Mucosa of descending colon (tissue), 3 donors: ENCODE measurements at regions not wholly inside any gene's neighbourhood (a gene's known extent, or its start where the extent isn't known, plus 50 kb on each side); places are given as distances from the start of the nearest gene placed in this dataset.

ENCODE experiments used
- ATAC-seq: fragments of 200-7000 bp; cut with Tn5 transposase; one replicate; pipeline ENCODE4 v1.9.1; 2020; ENCODE audit warnings: mild to moderate bottlenecking, moderate library complexity
- DNase-seq, 3 donors: peaks; one replicate each; pipeline ENCODE4 v3.0.0-alpha.2; 2020
- H3K36me3 ChIP-seq: fragments of 200-600 bp; one replicate; pipeline ENCODE4 v1.8.0; 2021; ENCODE audit warnings: low read depth, mild to moderate bottlenecking
- H3K4me1 ChIP-seq: fragments of 200-600 bp; one replicate; pipeline ENCODE4 v1.8.0; 2021; ENCODE audit warnings: low read depth, mild to moderate bottlenecking
- H3K4me3 ChIP-seq: fragments of 200-600 bp; one replicate; pipeline ENCODE4 v1.8.0; 2021; ENCODE audit warnings: mild to moderate bottlenecking
- H3K9me3 ChIP-seq: fragments of 200-600 bp; one replicate; pipeline ENCODE4 v1.8.0; 2021; ENCODE audit warnings: mild to moderate bottlenecking
- intact Hi-C, 2 donors: fragments of 100-400 bp; cut with DNase I in 1 of 2; cut with micrococcal nuclease in 1 of 2; formaldehyde crosslinking; loops; one replicate each; pipeline versions ENCODE4 v1.11.0 to v1.11.1; 2022; cut with DNase I, micrococcal nuclease
- TF ChIP-seq, protein P1 (sequence below): fragments of 200-600 bp; IDR thresholded peaks from one replicate; pipeline ENCODE4 v1.8.0; 2022; ENCODE audit warnings: antibody characterized with exemption, mild to moderate bottlenecking
- donor health status: DM: no; HTN: no; CAD: no; lungs with moderate emphysema.
- donor health status: DM: no; HTN: no; CAD: no.
- donor health status: DM: no; HTN: yes; CAD: no.

DNA sequence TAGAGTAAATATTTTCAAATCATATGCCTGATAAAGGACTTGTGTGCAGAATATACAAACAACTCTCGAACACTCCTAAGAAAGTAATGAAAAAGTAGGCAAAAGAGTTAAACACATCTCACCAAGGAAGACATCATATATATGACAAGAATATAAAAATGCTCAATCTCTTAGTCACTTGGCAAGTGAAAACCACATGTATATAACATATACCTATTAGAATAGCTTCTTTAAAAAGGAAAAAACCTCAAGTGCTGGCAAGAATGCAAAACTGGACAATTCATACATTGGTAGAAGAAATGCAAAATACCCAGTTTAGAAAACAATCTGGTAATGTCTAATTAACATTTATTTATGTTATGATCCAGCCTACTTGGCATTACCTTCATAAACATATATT, 146.6 kb upstream of the DGKB start:
- Histone ChIP-seq H3K4me1 (no peaks in the 10 kb centered on the region), H3K9me3 (no peaks in the 10 kb centered on the region), H3K36me3 (no peaks in the 10 kb centered on the region), H3K4me3 (no peak overlapping the region)
- ATAC-seq: no peak
- intact Hi-C loops: no loop called here
- TF ChIP-seq, protein P1, sequence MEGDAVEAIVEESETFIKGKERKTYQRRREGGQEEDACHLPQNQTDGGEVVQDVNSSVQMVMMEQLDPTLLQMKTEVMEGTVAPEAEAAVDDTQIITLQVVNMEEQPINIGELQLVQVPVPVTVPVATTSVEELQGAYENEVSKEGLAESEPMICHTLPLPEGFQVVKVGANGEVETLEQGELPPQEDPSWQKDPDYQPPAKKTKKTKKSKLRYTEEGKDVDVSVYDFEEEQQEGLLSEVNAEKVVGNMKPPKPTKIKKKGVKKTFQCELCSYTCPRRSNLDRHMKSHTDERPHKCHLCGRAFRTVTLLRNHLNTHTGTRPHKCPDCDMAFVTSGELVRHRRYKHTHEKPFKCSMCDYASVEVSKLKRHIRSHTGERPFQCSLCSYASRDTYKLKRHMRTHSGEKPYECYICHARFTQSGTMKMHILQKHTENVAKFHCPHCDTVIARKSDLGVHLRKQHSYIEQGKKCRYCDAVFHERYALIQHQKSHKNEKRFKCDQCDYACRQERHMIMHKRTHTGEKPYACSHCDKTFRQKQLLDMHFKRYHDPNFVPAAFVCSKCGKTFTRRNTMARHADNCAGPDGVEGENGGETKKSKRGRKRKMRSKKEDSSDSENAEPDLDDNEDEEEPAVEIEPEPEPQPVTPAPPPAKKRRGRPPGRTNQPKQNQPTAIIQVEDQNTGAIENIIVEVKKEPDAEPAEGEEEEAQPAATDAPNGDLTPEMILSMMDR: no peak
- no peak for DNase-seq

DNA sequence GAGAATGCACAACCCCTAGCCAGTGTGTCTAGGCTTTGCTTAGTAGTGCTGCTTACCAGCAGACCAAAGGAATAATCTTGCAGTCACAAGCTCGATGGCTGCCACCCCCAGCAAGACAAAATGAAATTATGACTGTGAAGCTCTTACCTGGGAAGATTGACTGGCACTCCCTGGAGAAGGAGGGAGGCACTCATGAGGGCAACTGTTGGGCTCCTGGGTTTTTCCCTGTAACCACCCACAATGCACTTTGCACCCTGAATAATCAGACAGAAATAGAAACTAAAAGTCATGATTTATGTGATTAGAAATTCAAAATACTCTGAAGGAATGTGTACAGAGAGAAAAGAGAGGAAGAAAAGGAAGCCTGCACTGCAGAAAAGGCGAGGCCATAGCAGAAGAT, 144.3 kb upstream of the DGKB start:
- no peaks in the 10 kb centered on the region for H3K9me3 ChIP-seq
- H3K4me3 ChIP-seq: no peak overlapping the region
- TF ChIP-seq, protein P1: no peak
- peak; percentile 63 for ATAC-seq
- intact Hi-C loops: no loop called here
- H3K36me3 ChIP-seq: no peaks in the 10 kb centered on the region
- no peaks in the 10 kb centered on the region for H3K4me1 ChIP-seq
- DNase-seq: no peak

DNA sequence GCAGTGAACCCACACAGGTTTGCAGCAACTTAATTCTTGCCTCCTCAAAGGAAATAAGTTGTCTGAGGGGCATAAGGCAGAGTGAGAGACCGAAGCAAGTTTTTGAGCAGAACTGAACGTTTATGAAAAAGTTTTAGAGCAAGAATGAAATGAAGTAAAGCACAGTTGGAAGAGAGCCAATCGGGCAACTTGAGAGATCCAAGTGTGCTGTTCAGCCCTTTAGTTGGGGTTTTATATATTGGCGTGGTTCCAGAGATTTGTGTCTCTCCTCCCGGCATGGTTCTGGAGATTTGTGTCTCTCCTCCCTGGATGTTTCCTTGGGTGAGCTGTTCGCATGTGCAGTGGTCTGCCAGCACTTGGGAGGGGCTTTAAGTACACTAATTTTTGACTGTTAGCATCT, 141.4 kb upstream of the DGKB start:
- no peaks in the 10 kb centered on the region for H3K4me1 ChIP-seq
- ATAC-seq (no peak), DNase-seq (no peak)
- H3K36me3 ChIP-seq: no peaks in the 10 kb centered on the region
- no peaks in the 10 kb centered on the region for H3K9me3 ChIP-seq
- TF ChIP-seq, protein P1: no peak
- H3K4me3 ChIP-seq: no peak overlapping the region
- intact Hi-C loops: no loop called here

- no peaks in the 10 kb centered on the region for H3K36me3 ChIP-seq
- TF ChIP-seq, protein P1: no peak
- H3K4me1 ChIP-seq: no peaks in the 10 kb centered on the region
- H3K4me3 ChIP-seq: no peak overlapping the region
- DNase-seq: no peak
- no peaks in the 10 kb centered on the region for H3K9me3 ChIP-seq
- intact Hi-C loops: no loop called here
- ATAC-seq: no peak
These were observed 139.9 kb upstream of the DGKB start for GRCh38 chr7:15042285-15043065.

- H3K36me3 ChIP-seq: no peaks in the 10 kb centered on the region
- H3K4me3 ChIP-seq: no peak overlapping the region
- no peaks in the 10 kb centered on the region for H3K4me1 ChIP-seq
- TF ChIP-seq, protein P1: no peak
- intact Hi-C loops: no loop called here
- DNase-seq: no peak
- no peak for ATAC-seq
- H3K9me3 ChIP-seq: no peaks in the 10 kb centered on the region
These were observed 138.7 kb upstream of the DGKB start for GRCh38 chr7:15041226-15041625.
